ENCODE measurements at regions not wholly inside any gene's neighbourhood (a gene's known extent, or its start where the extent isn't known, plus 50 kb on each side); places are given as distances from the start of the nearest gene placed in this dataset.

DNA sequence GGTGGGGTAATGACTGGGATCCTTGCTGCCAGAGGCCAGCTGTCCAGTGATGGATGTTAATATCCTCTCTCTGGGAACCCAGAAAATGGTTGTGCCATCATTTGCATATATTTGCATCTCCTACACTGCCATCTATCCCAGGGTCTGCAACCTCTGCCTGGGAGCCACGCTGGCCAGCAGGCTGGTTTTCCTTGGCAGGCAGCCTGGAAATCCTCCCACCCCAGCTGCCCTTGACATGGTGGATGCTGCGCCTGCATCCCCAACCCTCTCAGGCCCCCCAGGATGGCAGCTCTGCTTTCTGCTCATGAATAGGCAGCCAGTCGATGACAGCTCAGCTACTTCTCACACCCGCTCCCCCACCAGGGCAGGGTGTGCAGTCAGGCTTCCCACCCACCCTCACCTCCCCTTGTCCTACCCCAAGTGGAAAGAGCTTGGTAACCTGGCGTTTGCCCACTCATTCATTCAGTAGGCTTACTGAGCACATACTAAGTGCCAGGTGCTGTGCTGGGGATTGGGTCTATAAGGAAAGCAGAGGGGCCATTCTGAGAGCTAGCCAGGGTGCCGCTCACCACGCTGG lies 202.5 kb downstream of the TRIM29 start:
- Histone ChIP-seq H3K4me1 (ENCODE audit: control insufficient read depth in 4 of 4, insufficient read depth in 4 of 4, low read length in 3 of 4) (no peaks in the 10 kb centered on the region), H3K4me3 (ENCODE audit: low read depth in 1 of 3, low read length in 3 of 3) (no peak overlapping the region), H3K36me3 (ENCODE audit: control insufficient read depth in 4 of 4, insufficient read depth in 3 of 4, low read depth in 1 of 4, low read length in 3 of 4) (no peaks in the 10 kb centered on the region), H3K27ac (ENCODE audit: low read depth in 1 of 2, low read length in 2 of 2) (no peak overlapping the region), H3K9me3 (ENCODE audit: control insufficient read depth in 4 of 4, low read length in 3 of 4) (no peaks in the 10 kb centered on the region), H3K9ac (ENCODE audit: low read depth in 1 of 2, low read length in 2 of 2) (no peak overlapping the region), H3K27me3 (ENCODE audit: control insufficient read depth in 4 of 4, insufficient read depth in 4 of 4, low read length in 3 of 4) (no peaks in the 10 kb centered on the region)
- no peak for DNase-seq (ENCODE audit: low spot score)
- WGBS = 86% methylated on average over 7 of the region's 7 CpGs
- TF ChIP-seq RXRA (IDR thresholded peaks at IDR 0.05) (no peak), TAF1 (conservative IDR thresholded peaks at IDR 0.05) (no peak), RAD21 (IDR thresholded peaks at IDR 0.05) (no peak), FOXA1 (IDR thresholded peaks at IDR 0.05) (no peak), FOXA2 (IDR thresholded peaks at IDR 0.05) (no peak), ATF3 (IDR thresholded peaks at IDR 0.05) (no peak), HNF4A (conservative IDR thresholded peaks at IDR 0.05) (no peak), GABPA (IDR thresholded peaks at IDR 0.05 in 1 of 2, conservative IDR thresholded peaks at IDR 0.05 in 1 of 2) (no peak), NR2F2 (IDR thresholded peaks at IDR 0.05) (no peak), SP1 (IDR thresholded peaks at IDR 0.05) (no peak), HNF4G (IDR thresholded peaks at IDR 0.05) (no peak)
- TF ChIP-seq, protein P1, sequence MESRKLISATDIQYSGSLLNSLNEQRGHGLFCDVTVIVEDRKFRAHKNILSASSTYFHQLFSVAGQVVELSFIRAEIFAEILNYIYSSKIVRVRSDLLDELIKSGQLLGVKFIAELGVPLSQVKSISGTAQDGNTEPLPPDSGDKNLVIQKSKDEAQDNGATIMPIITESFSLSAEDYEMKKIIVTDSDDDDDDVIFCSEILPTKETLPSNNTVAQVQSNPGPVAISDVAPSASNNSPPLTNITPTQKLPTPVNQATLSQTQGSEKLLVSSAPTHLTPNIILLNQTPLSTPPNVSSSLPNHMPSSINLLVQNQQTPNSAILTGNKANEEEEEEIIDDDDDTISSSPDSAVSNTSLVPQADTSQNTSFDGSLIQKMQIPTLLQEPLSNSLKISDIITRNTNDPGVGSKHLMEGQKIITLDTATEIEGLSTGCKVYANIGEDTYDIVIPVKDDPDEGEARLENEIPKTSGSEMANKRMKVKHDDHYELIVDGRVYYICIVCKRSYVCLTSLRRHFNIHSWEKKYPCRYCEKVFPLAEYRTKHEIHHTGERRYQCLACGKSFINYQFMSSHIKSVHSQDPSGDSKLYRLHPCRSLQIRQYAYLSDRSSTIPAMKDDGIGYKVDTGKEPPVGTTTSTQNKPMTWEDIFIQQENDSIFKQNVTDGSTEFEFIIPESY (IDR thresholded peaks at IDR 0.05) = no peak
- TF ChIP-seq, protein P2, sequence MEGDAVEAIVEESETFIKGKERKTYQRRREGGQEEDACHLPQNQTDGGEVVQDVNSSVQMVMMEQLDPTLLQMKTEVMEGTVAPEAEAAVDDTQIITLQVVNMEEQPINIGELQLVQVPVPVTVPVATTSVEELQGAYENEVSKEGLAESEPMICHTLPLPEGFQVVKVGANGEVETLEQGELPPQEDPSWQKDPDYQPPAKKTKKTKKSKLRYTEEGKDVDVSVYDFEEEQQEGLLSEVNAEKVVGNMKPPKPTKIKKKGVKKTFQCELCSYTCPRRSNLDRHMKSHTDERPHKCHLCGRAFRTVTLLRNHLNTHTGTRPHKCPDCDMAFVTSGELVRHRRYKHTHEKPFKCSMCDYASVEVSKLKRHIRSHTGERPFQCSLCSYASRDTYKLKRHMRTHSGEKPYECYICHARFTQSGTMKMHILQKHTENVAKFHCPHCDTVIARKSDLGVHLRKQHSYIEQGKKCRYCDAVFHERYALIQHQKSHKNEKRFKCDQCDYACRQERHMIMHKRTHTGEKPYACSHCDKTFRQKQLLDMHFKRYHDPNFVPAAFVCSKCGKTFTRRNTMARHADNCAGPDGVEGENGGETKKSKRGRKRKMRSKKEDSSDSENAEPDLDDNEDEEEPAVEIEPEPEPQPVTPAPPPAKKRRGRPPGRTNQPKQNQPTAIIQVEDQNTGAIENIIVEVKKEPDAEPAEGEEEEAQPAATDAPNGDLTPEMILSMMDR (IDR thresholded peaks at IDR 0.05; ENCODE audit: low read depth, low read length, missing input control) = no peak

GRCh38 chr11:119934866-119935265 lies 203.0 kb downstream of the TRIM29 start:
- Histone ChIP-seq H3K36me3 (ENCODE audit: control insufficient read depth in 4 of 4, insufficient read depth in 3 of 4, low read depth in 1 of 4, low read length in 3 of 4) (no peaks in the 10 kb centered on the region), H3K4me1 (ENCODE audit: control insufficient read depth in 4 of 4, insufficient read depth in 4 of 4, low read length in 3 of 4) (no peaks in the 10 kb centered on the region), H3K27ac (ENCODE audit: low read depth in 1 of 2, low read length in 2 of 2) (no peak overlapping the region), H3K9ac (ENCODE audit: low read depth in 1 of 2, low read length in 2 of 2) (no peak overlapping the region), H3K4me3 (ENCODE audit: low read depth in 1 of 3, low read length in 3 of 3) (no peak overlapping the region), H3K27me3 (ENCODE audit: control insufficient read depth in 4 of 4, insufficient read depth in 4 of 4, low read length in 3 of 4) (no peaks in the 10 kb centered on the region), H3K9me3 (ENCODE audit: control insufficient read depth in 4 of 4, low read length in 3 of 4) (no peaks in the 10 kb centered on the region)
- WGBS = 88% methylated on average over 5 of the region's 5 CpGs
- no peak for DNase-seq (ENCODE audit: low spot score)
- TF ChIP-seq, protein P2 (IDR thresholded peaks at IDR 0.05; ENCODE audit: low read depth, low read length, missing input control) = no peak
- TF ChIP-seq SP1 (IDR thresholded peaks at IDR 0.05) (no peak), HNF4G (IDR thresholded peaks at IDR 0.05) (no peak), RXRA (IDR thresholded peaks at IDR 0.05) (no peak), JUND (IDR thresholded peaks at IDR 0.05) (no peak), EGR1 (IDR thresholded peaks at IDR 0.05; ENCODE audit: low read depth in 2 of 2) (no peak), TAF1 (conservative IDR thresholded peaks at IDR 0.05) (no peak), FOXA1 (IDR thresholded peaks at IDR 0.05) (no peak), HNF4A (conservative IDR thresholded peaks at IDR 0.05) (no peak), RAD21 (IDR thresholded peaks at IDR 0.05) (no peak), ATF3 (IDR thresholded peaks at IDR 0.05) (no peak), NR2F2 (IDR thresholded peaks at IDR 0.05) (no peak), YY1 (IDR thresholded peaks at IDR 0.05) (no peak), FOXA2 (IDR thresholded peaks at IDR 0.05) (no peak), GABPA (IDR thresholded peaks at IDR 0.05 in 1 of 2, conservative IDR thresholded peaks at IDR 0.05 in 1 of 2) (no peak)
- TF ChIP-seq, protein P3, sequence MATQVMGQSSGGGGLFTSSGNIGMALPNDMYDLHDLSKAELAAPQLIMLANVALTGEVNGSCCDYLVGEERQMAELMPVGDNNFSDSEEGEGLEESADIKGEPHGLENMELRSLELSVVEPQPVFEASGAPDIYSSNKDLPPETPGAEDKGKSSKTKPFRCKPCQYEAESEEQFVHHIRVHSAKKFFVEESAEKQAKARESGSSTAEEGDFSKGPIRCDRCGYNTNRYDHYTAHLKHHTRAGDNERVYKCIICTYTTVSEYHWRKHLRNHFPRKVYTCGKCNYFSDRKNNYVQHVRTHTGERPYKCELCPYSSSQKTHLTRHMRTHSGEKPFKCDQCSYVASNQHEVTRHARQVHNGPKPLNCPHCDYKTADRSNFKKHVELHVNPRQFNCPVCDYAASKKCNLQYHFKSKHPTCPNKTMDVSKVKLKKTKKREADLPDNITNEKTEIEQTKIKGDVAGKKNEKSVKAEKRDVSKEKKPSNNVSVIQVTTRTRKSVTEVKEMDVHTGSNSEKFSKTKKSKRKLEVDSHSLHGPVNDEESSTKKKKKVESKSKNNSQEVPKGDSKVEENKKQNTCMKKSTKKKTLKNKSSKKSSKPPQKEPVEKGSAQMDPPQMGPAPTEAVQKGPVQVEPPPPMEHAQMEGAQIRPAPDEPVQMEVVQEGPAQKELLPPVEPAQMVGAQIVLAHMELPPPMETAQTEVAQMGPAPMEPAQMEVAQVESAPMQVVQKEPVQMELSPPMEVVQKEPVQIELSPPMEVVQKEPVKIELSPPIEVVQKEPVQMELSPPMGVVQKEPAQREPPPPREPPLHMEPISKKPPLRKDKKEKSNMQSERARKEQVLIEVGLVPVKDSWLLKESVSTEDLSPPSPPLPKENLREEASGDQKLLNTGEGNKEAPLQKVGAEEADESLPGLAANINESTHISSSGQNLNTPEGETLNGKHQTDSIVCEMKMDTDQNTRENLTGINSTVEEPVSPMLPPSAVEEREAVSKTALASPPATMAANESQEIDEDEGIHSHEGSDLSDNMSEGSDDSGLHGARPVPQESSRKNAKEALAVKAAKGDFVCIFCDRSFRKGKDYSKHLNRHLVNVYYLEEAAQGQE (IDR thresholded peaks at IDR 0.05) = no peak
- TF ChIP-seq, protein P1 (IDR thresholded peaks at IDR 0.05) = no peak
- TF ChIP-seq, protein P4, sequence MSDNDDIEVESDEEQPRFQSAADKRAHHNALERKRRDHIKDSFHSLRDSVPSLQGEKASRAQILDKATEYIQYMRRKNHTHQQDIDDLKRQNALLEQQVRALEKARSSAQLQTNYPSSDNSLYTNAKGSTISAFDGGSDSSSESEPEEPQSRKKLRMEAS (IDR thresholded peaks at IDR 0.05) = no peak

Data from liver (tissue), 8 donors.